OCI-LY7 (cell line): ENCODE measurements at regions not wholly inside any gene's neighbourhood (a gene's known extent, or its start where the extent isn't known, plus 50 kb on each side); places are given as distances from the start of the nearest gene placed in this dataset.

Experiments
- BruUV-seq: library from RNA; stranded (reverse); fragments of 400-500 nt; replicated peaks from 2 replicates; lab custom pipeline; 2021; lab: Mats Ljungman, UMichigan
- CTCF ChIA-PET: fragments of 300-600 bp; sonication (Branson Sonifier 250); formaldehyde crosslinking; loops from one replicate; lab custom pipeline; 2022; ENCODE audit warnings: antibody characterized with exemption; ENCODE audit not compliant: unreplicated experiment; lab: Charles Lee
- POLR2A ChIA-PET: fragments of 300-600 bp; sonication (Branson Sonifier 250); formaldehyde crosslinking; loops from one replicate; lab custom pipeline; 2022; ENCODE audit warnings: antibody characterized with exemption; lab: Charles Lee
- DNase-seq: peaks from one replicate; pipeline ENCODE4 v3.0.0-alpha.2; 2015; ENCODE audit warnings: low spot score
- H2AFZ ChIP-seq: fragments of 200-600 bp; sonication (generic), shearing (Covaris generic); 2 replicates; pipeline ENCODE4 v1.6.1; 2014; ENCODE audit warnings: mild to moderate bottlenecking, antibody characterized with exemption, low read length, moderate library complexity
- H3K27ac ChIP-seq: fragments of 200-600 bp; sonication (generic); 2 replicates; pipeline ENCODE4 v1.5.1; 2014; ENCODE audit warnings: mixed run types, low read depth, mild to moderate bottlenecking, moderate library complexity, low read length, inconsistent platforms; ENCODE audit not compliant: poor library complexity, severe bottlenecking
- H3K36me3 ChIP-seq: fragments of 200-600 bp; sonication (generic); 2 replicates; pipeline ENCODE4 v1.6.1; 2014; ENCODE audit warnings: mild to moderate bottlenecking, antibody characterized with exemption, low read length, moderate library complexity, mixed read lengths; ENCODE audit not compliant: insufficient read depth
- H3K4me1 ChIP-seq: fragments of 200-600 bp; sonication (generic); 2 replicates; pipeline ENCODE4 v1.5.1; 2014; ENCODE audit warnings: mild to moderate bottlenecking, low read length; ENCODE audit not compliant: insufficient read depth, poor library complexity, severe bottlenecking
- H3K4me2 ChIP-seq: fragments of 200-600 bp; sonication (generic); 2 replicates; pipeline ENCODE4 v1.6.1; 2014; ENCODE audit warnings: mild to moderate bottlenecking, low read length
- H3K4me3 ChIP-seq: fragments of 200-600 bp; sonication (generic); 2 replicates; pipeline ENCODE4 v1.5.1; 2014; ENCODE audit warnings: mild to moderate bottlenecking, low read depth, low read length; ENCODE audit not compliant: poor library complexity, severe bottlenecking
- H3K79me2 ChIP-seq: fragments of 200-600 bp; sonication (generic); 2 replicates; pipeline ENCODE4 v1.6.1; 2016; ENCODE audit warnings: low read depth, mild to moderate bottlenecking, low read length, moderate library complexity, mixed read lengths; ENCODE audit not compliant: insufficient read depth
- H3K9me2 ChIP-seq: fragments of 200-600 bp; sonication (generic); 2 replicates; pipeline ENCODE4 v1.6.1; 2016; ENCODE audit warnings: mild to moderate bottlenecking, low read length, mixed read lengths; ENCODE audit not compliant: insufficient read depth
- H3K9me3 ChIP-seq: fragments of 200-600 bp; sonication (generic); 2 replicates; pipeline ENCODE4 v1.6.1; 2014; ENCODE audit warnings: mild to moderate bottlenecking, mixed run types, low read length, mixed read lengths
- H4K20me1 ChIP-seq: fragments of 200-600 bp; sonication (generic); 2 replicates; pipeline ENCODE4 v1.6.1; 2014; ENCODE audit warnings: mild to moderate bottlenecking, antibody characterized with exemption, low read length, moderate library complexity, mixed read lengths; ENCODE audit not compliant: insufficient read depth
- CTCF ChIP-seq: fragments of 200-600 bp; sonication (generic); conservative IDR thresholded peaks from 2 replicates; pipeline ENCODE4 v1.5.1; 2014; ENCODE audit warnings: mild to moderate bottlenecking, antibody characterized with exemption, low read length, moderate library complexity, mixed read lengths
- EZH2phosphoT487 ChIP-seq: fragments of 200-600 bp; sonication (generic); IDR thresholded peaks from 2 replicates; pipeline ENCODE4 v1.6.1; 2018; ENCODE audit warnings: low read depth, borderline replicate concordance, mild to moderate bottlenecking, mixed run types, antibody characterized with exemption, low read length, moderate library complexity, mixed read lengths
- intact Hi-C: fragments of 100-400 bp; cut with micrococcal nuclease; formaldehyde crosslinking; loops from one replicate; pipeline ENCODE4 v1.10.0; 2022; ENCODE audit not compliant: unreplicated experiment

GRCh38 chr13:69142101-69142500 is 965.5 kb upstream of the ATXN8OS start:
- Histone ChIP-seq H3K27ac (no peak overlapping the region), H3K9me2 (no peaks in the 10 kb centered on the region), H3K4me3 (no peak overlapping the region), H2AFZ (no peak overlapping the region), H3K9me3 (no peaks in the 10 kb centered on the region), H3K79me2 (no peaks in the 10 kb centered on the region), H3K4me1 (no peaks in the 10 kb centered on the region), H3K4me2 (no peak overlapping the region), H3K36me3 (no peaks in the 10 kb centered on the region), H4K20me1 (no peaks in the 10 kb centered on the region)
- no TSS peak for BruUV-seq
- POLR2A ChIA-PET, result interaction anchor here (0.9 kb wide), 1 partner anchor 27 kb away, joined by 3 read pairs; no protein-coding TSS in a partner anchor
- no peak for DNase-seq
- no peak for TF ChIP-seq EZH2phosphoT487
- TF ChIP-seq CTCF, result no peak
- intact Hi-C loops, result no loop called here
- CTCF ChIA-PET, result no interaction called here

GRCh38 chr13:69124996-69125395 is 982.6 kb upstream of the ATXN8OS start:
- Histone ChIP-seq H3K27ac (no peak overlapping the region), H3K4me3 (no peak overlapping the region), H3K4me1 (no peaks in the 10 kb centered on the region), H4K20me1 (no peaks in the 10 kb centered on the region), H3K9me2 (no peaks in the 10 kb centered on the region), H3K79me2 (no peaks in the 10 kb centered on the region), H3K36me3 (no peaks in the 10 kb centered on the region), H3K4me2 (no peak overlapping the region), H3K9me3 (no peaks in the 10 kb centered on the region), H2AFZ (no peak overlapping the region)
- POLR2A ChIA-PET, result no interaction called here
- TF ChIP-seq CTCF (no peak), EZH2phosphoT487 (no peak)
- intact Hi-C loops, result no loop called here
- DNase-seq, result no peak
- BruUV-seq, result no TSS peak
- CTCF ChIA-PET, result interaction anchor here (0.6 kb wide), 1 partner anchor 10 kb away, joined by 3 read pairs; no protein-coding TSS in a partner anchor

- H3K9me2 ChIP-seq, result no peaks in the 10 kb centered on the region
- intact Hi-C loops, result no loop called here
- H2AFZ ChIP-seq, result no peak overlapping the region
- DNase-seq, result no peak
- TF ChIP-seq CTCF, result no peak
- no peak for TF ChIP-seq EZH2phosphoT487
- no peaks in the 10 kb centered on the region for H3K79me2 ChIP-seq
- ChIA-PET POLR2A (no interaction called here), CTCF (no interaction called here)
- peaks cover 18% of the 10 kb centered on the region; the same call in 1 of the 2 replicates for H3K9me3 ChIP-seq
- H3K4me3 ChIP-seq, result no peak overlapping the region
- no peak overlapping the region for H3K4me2 ChIP-seq
- no peak overlapping the region for H3K27ac ChIP-seq
- no peaks in the 10 kb centered on the region for H3K4me1 ChIP-seq
- BruUV-seq, result no TSS peak
- H4K20me1 ChIP-seq, result no peaks in the 10 kb centered on the region
- no peaks in the 10 kb centered on the region for H3K36me3 ChIP-seq
These were observed 997.6 kb upstream of the ATXN8OS start for GRCh38 chr13:69109891-69110525.
